OCI-LY7 (cell line): ENCODE measurements at regions not wholly inside any gene's neighbourhood (a gene's known extent, or its start where the extent isn't known, plus 50 kb on each side); places are given as distances from the start of the nearest gene placed in this dataset.

Experiments
- EZH2phosphoT487 ChIP-seq: fragments of 200-600 bp; sonication (generic); IDR thresholded peaks from 2 replicates; pipeline ENCODE4 v1.6.1; 2018; ENCODE audit warnings: low read depth, borderline replicate concordance, mild to moderate bottlenecking, mixed run types, antibody characterized with exemption, low read length, moderate library complexity, mixed read lengths
- TF ChIP-seq, protein P1 (sequence below): fragments of 200-600 bp; sonication (generic); conservative IDR thresholded peaks from 2 replicates; pipeline ENCODE4 v1.5.1; 2014; ENCODE audit warnings: mild to moderate bottlenecking, antibody characterized with exemption, low read length, moderate library complexity, mixed read lengths

GRCh38 chr1:4301007-4301406 lies 353.4 kb upstream of the AJAP1 start:
- TF ChIP-seq, protein P1, sequence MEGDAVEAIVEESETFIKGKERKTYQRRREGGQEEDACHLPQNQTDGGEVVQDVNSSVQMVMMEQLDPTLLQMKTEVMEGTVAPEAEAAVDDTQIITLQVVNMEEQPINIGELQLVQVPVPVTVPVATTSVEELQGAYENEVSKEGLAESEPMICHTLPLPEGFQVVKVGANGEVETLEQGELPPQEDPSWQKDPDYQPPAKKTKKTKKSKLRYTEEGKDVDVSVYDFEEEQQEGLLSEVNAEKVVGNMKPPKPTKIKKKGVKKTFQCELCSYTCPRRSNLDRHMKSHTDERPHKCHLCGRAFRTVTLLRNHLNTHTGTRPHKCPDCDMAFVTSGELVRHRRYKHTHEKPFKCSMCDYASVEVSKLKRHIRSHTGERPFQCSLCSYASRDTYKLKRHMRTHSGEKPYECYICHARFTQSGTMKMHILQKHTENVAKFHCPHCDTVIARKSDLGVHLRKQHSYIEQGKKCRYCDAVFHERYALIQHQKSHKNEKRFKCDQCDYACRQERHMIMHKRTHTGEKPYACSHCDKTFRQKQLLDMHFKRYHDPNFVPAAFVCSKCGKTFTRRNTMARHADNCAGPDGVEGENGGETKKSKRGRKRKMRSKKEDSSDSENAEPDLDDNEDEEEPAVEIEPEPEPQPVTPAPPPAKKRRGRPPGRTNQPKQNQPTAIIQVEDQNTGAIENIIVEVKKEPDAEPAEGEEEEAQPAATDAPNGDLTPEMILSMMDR, result no peak
- no peak for TF ChIP-seq EZH2phosphoT487
